Type B pancreatic cell (in vitro differentiated cells): ENCODE measurements at regions not wholly inside any gene's neighbourhood (a gene's known extent, or its start where the extent isn't known, plus 50 kb on each side); places are given as distances from the start of the nearest gene placed in this dataset.

Source experiments
- DNase-seq: peaks from one replicate; pipeline ENCODE4 v3.0.0; 2021; ENCODE audit warnings: mixed read lengths; ENCODE audit not compliant: unreplicated experiment; ENCODE audit errors: extremely low spot score
- H3K27ac Mint-ChIP-seq: 2 replicates; pipeline ENCODE4 v1.8.0; 2021; ENCODE audit warnings: mild to moderate bottlenecking, mixed read lengths
- H3K27me3 Mint-ChIP-seq: 2 replicates; pipeline ENCODE4 v1.8.0; 2021; ENCODE audit warnings: mixed read lengths
- H3K36me3 Mint-ChIP-seq: 2 replicates; pipeline ENCODE4 v1.8.0; 2021; ENCODE audit warnings: mixed read lengths
- H3K4me1 Mint-ChIP-seq: one replicate; pipeline ENCODE4 v1.8.0; 2021; ENCODE audit warnings: mixed read lengths; ENCODE audit not compliant: unreplicated experiment
- H3K4me3 Mint-ChIP-seq: 2 replicates; pipeline ENCODE4 v1.8.0; 2021; ENCODE audit warnings: mild to moderate bottlenecking, mixed read lengths
- H3K9me3 Mint-ChIP-seq: 2 replicates; pipeline ENCODE4 v1.8.0; 2021; ENCODE audit warnings: mixed read lengths
- TF ChIP-seq, protein P1 (sequence below): fragments of 200-600 bp; sonication (generic); conservative IDR thresholded peaks from 2 replicates; pipeline ENCODE4 v1.5.0; 2021; ENCODE audit warnings: antibody characterized with exemption, mild to moderate bottlenecking

GRCh38 chr20:11686195-11686594, 231.5 kb upstream of the BTBD3 start:
- no peak overlapping the region for H3K27ac Mint-ChIP-seq

DNA sequence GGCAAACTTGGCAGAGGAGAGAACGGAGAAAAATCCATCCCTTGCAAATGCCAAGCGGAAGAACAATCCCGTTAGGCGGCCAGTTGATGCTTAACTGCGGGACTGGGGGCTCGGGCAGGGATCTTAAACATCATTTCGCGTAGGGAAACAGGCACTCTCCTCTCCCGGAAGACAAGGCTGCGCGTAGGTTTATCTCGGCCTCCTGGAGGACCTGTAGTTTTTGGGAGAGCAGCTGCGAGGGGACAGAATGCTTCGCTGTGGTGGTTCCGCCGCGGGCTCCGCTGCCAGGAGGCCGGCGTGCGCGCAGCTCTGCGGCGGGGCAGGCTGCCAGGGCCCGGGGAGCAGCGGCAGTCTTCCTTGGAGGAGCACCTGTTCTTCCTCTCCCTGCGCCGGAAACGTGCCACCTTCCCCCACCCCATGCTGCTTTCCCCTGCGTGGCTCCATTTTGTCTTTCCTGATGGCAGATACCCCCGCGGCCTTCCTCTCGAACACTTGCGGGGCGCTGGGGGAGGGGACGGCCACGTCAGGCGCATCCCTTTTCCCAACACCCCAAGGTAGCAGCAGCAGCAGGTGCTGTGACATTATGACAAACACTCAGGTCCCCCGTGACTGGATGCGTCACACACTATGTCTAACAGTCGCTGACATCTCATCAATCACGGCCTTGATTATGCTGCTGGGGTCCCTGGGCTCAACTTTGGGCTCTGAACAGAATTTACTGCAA, 230.7 kb upstream of the BTBD3 start:
- Mint-ChIP-seq H3K27me3 (peaks cover 15% of the 10 kb centered on the region), H3K36me3 (no peaks in the 10 kb centered on the region), H3K9me3 (peaks cover 5% of the 10 kb centered on the region), H3K4me1 (peaks cover 11% of the 10 kb centered on the region), H3K27ac (peak overlapping the region; percentile 72), H3K4me3 (peak overlapping the region; percentile 80)
- TF ChIP-seq, protein P1, sequence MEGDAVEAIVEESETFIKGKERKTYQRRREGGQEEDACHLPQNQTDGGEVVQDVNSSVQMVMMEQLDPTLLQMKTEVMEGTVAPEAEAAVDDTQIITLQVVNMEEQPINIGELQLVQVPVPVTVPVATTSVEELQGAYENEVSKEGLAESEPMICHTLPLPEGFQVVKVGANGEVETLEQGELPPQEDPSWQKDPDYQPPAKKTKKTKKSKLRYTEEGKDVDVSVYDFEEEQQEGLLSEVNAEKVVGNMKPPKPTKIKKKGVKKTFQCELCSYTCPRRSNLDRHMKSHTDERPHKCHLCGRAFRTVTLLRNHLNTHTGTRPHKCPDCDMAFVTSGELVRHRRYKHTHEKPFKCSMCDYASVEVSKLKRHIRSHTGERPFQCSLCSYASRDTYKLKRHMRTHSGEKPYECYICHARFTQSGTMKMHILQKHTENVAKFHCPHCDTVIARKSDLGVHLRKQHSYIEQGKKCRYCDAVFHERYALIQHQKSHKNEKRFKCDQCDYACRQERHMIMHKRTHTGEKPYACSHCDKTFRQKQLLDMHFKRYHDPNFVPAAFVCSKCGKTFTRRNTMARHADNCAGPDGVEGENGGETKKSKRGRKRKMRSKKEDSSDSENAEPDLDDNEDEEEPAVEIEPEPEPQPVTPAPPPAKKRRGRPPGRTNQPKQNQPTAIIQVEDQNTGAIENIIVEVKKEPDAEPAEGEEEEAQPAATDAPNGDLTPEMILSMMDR: no peak
- no peak for DNase-seq

More at GRCh38 chr20:11686195-11686594, 231.5 kb upstream of the BTBD3 start:
- no peak for DNase-seq
- Mint-ChIP-seq H3K4me1 (peaks cover 11% of the 10 kb centered on the region), H3K9me3 (peaks cover 7% of the 10 kb centered on the region), H3K27me3 (peaks cover 15% of the 10 kb centered on the region), H3K4me3 (peak overlapping the region; percentile 79), H3K36me3 (no peaks in the 10 kb centered on the region)
- TF ChIP-seq, protein P1: no peak

GRCh38 chr20:11687546-11688292, 230.0 kb upstream of the BTBD3 start:
- H3K36me3 Mint-ChIP-seq: no peaks in the 10 kb centered on the region
- peaks cover 5% of the 10 kb centered on the region for H3K9me3 Mint-ChIP-seq
- peak overlapping the region; percentile 72 for H3K27ac Mint-ChIP-seq
- peaks cover 15% of the 10 kb centered on the region for H3K27me3 Mint-ChIP-seq
- DNase-seq: no peak
- peak overlapping the region; percentile 80 for H3K4me3 Mint-ChIP-seq
- H3K4me1 Mint-ChIP-seq: peaks cover 11% of the 10 kb centered on the region
- TF ChIP-seq, protein P1: no peak

- Mint-ChIP-seq H3K4me3 (no peak overlapping the region), H3K27ac (no peak overlapping the region), H3K27me3 (peaks cover 15% of the 10 kb centered on the region), H3K9me3 (peaks cover 5% of the 10 kb centered on the region), H3K36me3 (no peaks in the 10 kb centered on the region), H3K4me1 (peaks cover 11% of the 10 kb centered on the region)
- DNase-seq: no peak
- TF ChIP-seq, protein P1: no peak
Observed at GRCh38 chr20:11689262-11689661, 228.4 kb upstream of the BTBD3 start.

- TF ChIP-seq, protein P1: no peak
- Mint-ChIP-seq H3K4me1 (peaks cover 11% of the 10 kb centered on the region), H3K27ac (no peak overlapping the region), H3K9me3 (peaks cover 5% of the 10 kb centered on the region), H3K27me3 (peaks cover 4% of the 10 kb centered on the region), H3K36me3 (no peaks in the 10 kb centered on the region), H3K4me3 (no peak overlapping the region)
- no peak for DNase-seq
Observed at GRCh38 chr20:11691766-11692165, 225.9 kb upstream of the BTBD3 start.
